ENCODE measurements at regions not wholly inside any gene's neighbourhood (a gene's known extent, or its start where the extent isn't known, plus 50 kb on each side); places are given as distances from the start of the nearest gene placed in this dataset.

DNA sequence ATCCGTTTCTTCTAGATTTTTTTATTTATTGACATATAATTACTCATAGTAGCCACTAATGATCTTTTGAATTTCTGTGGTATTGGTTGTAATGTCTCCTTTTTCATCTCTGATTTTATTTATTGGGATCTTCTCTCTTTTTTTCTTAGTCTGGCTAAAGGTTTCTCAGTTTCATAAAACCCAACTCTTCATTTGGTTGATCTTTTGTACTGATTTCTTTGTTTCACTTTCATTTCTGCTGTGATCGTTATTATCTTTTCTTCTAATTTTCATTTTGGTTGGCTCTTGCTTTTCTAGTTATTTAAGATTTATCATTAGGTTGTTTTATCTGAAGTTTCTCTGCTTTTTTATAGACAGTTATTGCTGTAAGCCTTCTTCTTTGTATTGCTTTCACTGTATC lies 463.6 kb upstream of the CRIM1 start:
- no peaks in the 10 kb centered on the region for H3F3A ChIP-seq (ENCODE audit: insufficient read depth)
- no peaks in the 10 kb centered on the region for H3K36me3 ChIP-seq (ENCODE audit: low read length)
- no peak overlapping the region for H3K4me2 ChIP-seq (ENCODE audit: low read depth, low read length, poor library complexity, severe bottlenecking)
- TF ChIP-seq, protein P1, sequence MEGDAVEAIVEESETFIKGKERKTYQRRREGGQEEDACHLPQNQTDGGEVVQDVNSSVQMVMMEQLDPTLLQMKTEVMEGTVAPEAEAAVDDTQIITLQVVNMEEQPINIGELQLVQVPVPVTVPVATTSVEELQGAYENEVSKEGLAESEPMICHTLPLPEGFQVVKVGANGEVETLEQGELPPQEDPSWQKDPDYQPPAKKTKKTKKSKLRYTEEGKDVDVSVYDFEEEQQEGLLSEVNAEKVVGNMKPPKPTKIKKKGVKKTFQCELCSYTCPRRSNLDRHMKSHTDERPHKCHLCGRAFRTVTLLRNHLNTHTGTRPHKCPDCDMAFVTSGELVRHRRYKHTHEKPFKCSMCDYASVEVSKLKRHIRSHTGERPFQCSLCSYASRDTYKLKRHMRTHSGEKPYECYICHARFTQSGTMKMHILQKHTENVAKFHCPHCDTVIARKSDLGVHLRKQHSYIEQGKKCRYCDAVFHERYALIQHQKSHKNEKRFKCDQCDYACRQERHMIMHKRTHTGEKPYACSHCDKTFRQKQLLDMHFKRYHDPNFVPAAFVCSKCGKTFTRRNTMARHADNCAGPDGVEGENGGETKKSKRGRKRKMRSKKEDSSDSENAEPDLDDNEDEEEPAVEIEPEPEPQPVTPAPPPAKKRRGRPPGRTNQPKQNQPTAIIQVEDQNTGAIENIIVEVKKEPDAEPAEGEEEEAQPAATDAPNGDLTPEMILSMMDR (IDR thresholded peaks at IDR 0.05; ENCODE audit: insufficient read depth, low read length, poor library complexity, severe bottlenecking): no peak
- no peak for TF ChIP-seq EZH2phosphoT487 (conservative IDR thresholded peaks at IDR 0.05; ENCODE audit: low read length)
- no peaks in the 10 kb centered on the region for H3K9me3 ChIP-seq (ENCODE audit: insufficient read depth, low read length)
- no peak overlapping the region for H3K4me3 ChIP-seq (ENCODE audit: insufficient read depth, low read length, poor library complexity, severe bottlenecking)
- H3K79me2 ChIP-seq (ENCODE audit: insufficient read depth, low read length): no peaks in the 10 kb centered on the region
- H3K27ac ChIP-seq (ENCODE audit: low read depth, low read length): no peak overlapping the region
- no peak overlapping the region for H2AFZ ChIP-seq (ENCODE audit: low read depth, low read length, severe bottlenecking)
- H3K9ac ChIP-seq (ENCODE audit: low read length): no peak overlapping the region
- H3K9me2 ChIP-seq (replicated peaks; ENCODE audit: insufficient read depth, low read length): no peaks in the 10 kb centered on the region
- no peaks in the 10 kb centered on the region for H4K20me1 ChIP-seq (ENCODE audit: low read depth, low read length)
- no peaks in the 10 kb centered on the region for H3K27me3 ChIP-seq (ENCODE audit: low read length)

DNA sequence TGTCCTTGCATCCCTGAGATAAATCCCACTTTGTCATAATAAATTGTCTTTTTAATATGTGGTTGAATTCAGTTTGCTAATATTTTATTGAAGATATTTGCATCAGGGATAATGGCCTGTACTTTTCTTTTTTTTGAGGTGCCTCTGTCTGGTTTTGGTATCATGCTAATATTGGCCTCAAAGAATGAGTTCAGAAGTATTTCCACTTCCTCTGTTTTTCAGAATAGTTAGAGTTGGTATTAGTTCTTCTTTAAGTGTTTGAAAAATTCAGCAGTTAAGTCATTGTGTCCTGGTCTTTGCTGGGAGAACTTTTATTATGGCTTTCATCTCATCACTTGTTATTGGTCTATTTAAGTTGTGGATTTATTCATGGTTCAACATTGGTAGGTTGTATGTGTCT lies 464.1 kb upstream of the CRIM1 start:
- Histone ChIP-seq H3K9me2 (replicated peaks; ENCODE audit: insufficient read depth, low read length) (no peaks in the 10 kb centered on the region), H3K9ac (ENCODE audit: low read length) (no peak overlapping the region), H3K27me3 (ENCODE audit: low read length) (no peaks in the 10 kb centered on the region), H3K79me2 (ENCODE audit: insufficient read depth, low read length) (no peaks in the 10 kb centered on the region), H2AFZ (ENCODE audit: low read depth, low read length, severe bottlenecking) (no peak overlapping the region), H3K27ac (ENCODE audit: low read depth, low read length) (no peak overlapping the region), H3K9me3 (ENCODE audit: insufficient read depth, low read length) (no peaks in the 10 kb centered on the region), H3K4me3 (ENCODE audit: insufficient read depth, low read length, poor library complexity, severe bottlenecking) (no peak overlapping the region), H3K4me2 (ENCODE audit: low read depth, low read length, poor library complexity, severe bottlenecking) (no peak overlapping the region), H4K20me1 (ENCODE audit: low read depth, low read length) (no peaks in the 10 kb centered on the region), H3F3A (ENCODE audit: insufficient read depth) (no peaks in the 10 kb centered on the region), H3K36me3 (ENCODE audit: low read length) (no peaks in the 10 kb centered on the region)
- TF ChIP-seq, protein P1 (IDR thresholded peaks at IDR 0.05; ENCODE audit: insufficient read depth, low read length, poor library complexity, severe bottlenecking): no peak
- TF ChIP-seq EZH2phosphoT487 (conservative IDR thresholded peaks at IDR 0.05; ENCODE audit: low read length): no peak

DNA sequence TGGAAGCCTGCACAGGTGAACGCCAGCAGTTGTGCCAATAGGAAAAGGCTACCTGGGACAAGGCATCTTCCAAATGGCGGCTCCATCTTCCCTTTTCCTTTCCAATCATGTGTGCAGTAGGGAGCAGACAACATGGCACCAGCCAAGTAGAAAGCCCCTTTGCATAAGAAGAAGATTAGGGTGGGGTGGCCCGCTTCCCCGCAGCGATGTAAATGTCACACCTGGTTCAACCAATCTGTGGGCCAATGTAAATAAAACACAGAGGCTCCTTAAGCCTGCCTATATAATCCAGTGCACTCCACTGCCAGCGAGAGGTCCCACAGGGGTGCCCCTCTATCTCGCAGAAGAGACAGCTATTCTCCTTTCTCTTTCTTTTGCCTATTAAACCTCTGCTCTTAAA lies 468.4 kb upstream of the CRIM1 start:
- Histone ChIP-seq H3F3A (ENCODE audit: insufficient read depth) (no peaks in the 10 kb centered on the region), H3K79me2 (ENCODE audit: insufficient read depth, low read length) (no peaks in the 10 kb centered on the region), H3K36me3 (ENCODE audit: low read length) (no peaks in the 10 kb centered on the region), H3K27ac (ENCODE audit: low read depth, low read length) (no peak overlapping the region), H3K9me3 (ENCODE audit: insufficient read depth, low read length) (no peaks in the 10 kb centered on the region), H3K27me3 (ENCODE audit: low read length) (no peaks in the 10 kb centered on the region), H3K9me2 (replicated peaks; ENCODE audit: insufficient read depth, low read length) (no peaks in the 10 kb centered on the region), H4K20me1 (ENCODE audit: low read depth, low read length) (no peaks in the 10 kb centered on the region), H3K4me3 (ENCODE audit: insufficient read depth, low read length, poor library complexity, severe bottlenecking) (no peak overlapping the region), H3K9ac (ENCODE audit: low read length) (no peak overlapping the region), H3K4me2 (ENCODE audit: low read depth, low read length, poor library complexity, severe bottlenecking) (no peak overlapping the region), H2AFZ (ENCODE audit: low read depth, low read length, severe bottlenecking) (no peak overlapping the region)
- TF ChIP-seq EZH2phosphoT487 (conservative IDR thresholded peaks at IDR 0.05; ENCODE audit: low read length): no peak

DNA sequence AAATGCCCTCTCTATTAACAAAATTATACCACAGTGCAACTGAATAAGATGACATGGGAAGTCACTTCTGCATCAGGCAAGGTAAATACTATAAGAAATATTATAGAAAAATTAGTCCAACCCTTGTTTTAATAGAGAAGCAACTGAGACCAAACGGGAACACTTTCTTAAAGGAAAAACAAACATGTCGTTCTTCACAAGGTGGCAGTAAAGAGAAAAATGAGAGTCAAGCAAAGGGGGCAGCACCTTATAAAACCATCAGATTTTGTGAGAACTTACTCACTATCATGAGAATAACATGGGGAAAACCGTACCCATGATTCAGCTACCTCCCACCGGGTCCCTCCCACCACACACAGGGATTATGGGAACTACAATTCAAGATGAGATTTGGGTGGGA lies 481.7 kb upstream of the CRIM1 start:
- no peak overlapping the region for H3K4me3 ChIP-seq (ENCODE audit: insufficient read depth, low read length, poor library complexity, severe bottlenecking)
- TF ChIP-seq EZH2phosphoT487 (conservative IDR thresholded peaks at IDR 0.05; ENCODE audit: low read length): no peak
- TF ChIP-seq, protein P1 (IDR thresholded peaks at IDR 0.05; ENCODE audit: insufficient read depth, low read length, poor library complexity, severe bottlenecking): no peak
- no peaks in the 10 kb centered on the region for H3K27me3 ChIP-seq (ENCODE audit: low read length)
- H3K9me3 ChIP-seq (ENCODE audit: insufficient read depth, low read length): no peaks in the 10 kb centered on the region
- no peaks in the 10 kb centered on the region for H3K36me3 ChIP-seq (ENCODE audit: low read length)
- no peaks in the 10 kb centered on the region for H4K20me1 ChIP-seq (ENCODE audit: low read depth, low read length)
- H3K4me2 ChIP-seq (ENCODE audit: low read depth, low read length, poor library complexity, severe bottlenecking): no peak overlapping the region
- no peaks in the 10 kb centered on the region for H3F3A ChIP-seq (ENCODE audit: insufficient read depth)
- H3K9ac ChIP-seq (ENCODE audit: low read length): no peak overlapping the region
- no peaks in the 10 kb centered on the region for H3K9me2 ChIP-seq (replicated peaks; ENCODE audit: insufficient read depth, low read length)
- H2AFZ ChIP-seq (ENCODE audit: low read depth, low read length, severe bottlenecking): no peak overlapping the region
- H3K79me2 ChIP-seq (ENCODE audit: insufficient read depth, low read length): no peaks in the 10 kb centered on the region
- H3K27ac ChIP-seq (ENCODE audit: low read depth, low read length): no peak overlapping the region

Measured in SU-DHL-6 (cell line).